CMK (cell line): ENCODE measurements at regions not wholly inside any gene's neighbourhood (a gene's known extent, or its start where the extent isn't known, plus 50 kb on each side); places are given as distances from the start of the nearest gene placed in this dataset.
"Not testable (repeated sequence)": the region's sequence is repeated elsewhere in the genome, so short reads cannot be mapped to it uniquely, and the experiment has no call there.

Source experiments
- DNase-seq: peaks from one replicate; pipeline ENCODE4 v3.0.0-alpha.2; 2010; ENCODE audit warnings: low read depth

DNA sequence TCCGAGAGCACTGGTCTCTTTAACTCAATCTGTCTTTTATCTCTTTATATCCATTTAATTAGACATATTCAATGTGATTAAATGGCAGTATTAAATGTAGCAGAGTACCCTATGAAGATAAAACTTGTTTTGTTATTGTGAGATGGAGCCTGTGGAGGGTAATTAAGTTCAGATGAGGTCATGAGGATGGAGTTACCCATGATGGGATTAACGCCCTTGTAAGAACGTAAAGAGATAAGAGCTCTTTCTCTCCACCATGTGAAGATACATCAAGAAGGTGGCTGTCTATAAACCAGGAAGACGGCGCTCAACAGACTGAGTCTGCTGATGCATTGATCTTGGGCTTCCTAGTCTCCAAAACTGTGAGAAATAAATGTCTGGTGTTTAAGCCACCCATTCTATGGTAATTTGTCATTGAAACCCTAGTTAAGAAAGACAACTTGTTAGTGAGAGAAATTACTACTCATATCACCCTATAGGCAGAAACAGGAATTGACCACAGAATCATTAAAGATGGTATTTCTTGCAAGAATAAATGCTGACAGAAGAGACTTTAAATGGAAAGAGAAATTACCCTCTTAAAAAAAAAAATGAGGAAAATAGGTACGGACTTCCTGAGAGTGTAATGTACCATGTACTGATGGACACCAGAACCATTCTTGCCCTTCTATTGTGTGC is 738.7 kb upstream of the CHAC2 start:
- DNase-seq: no peak

- DNase-seq: no peak
Observed at GRCh38 chr2:53028225-53028624, 739.4 kb upstream of the CHAC2 start.

- DNase-seq: not testable (repeated sequence)
Observed at GRCh38 chr2:53022248-53022647, 745.4 kb upstream of the CHAC2 start.

GRCh38 chr2:53021828-53022227 is 745.8 kb upstream of the CHAC2 start:
- no peak for DNase-seq

GRCh38 chr2:53021292-53021691 is 746.3 kb upstream of the CHAC2 start:
- DNase-seq: no peak

GRCh38 chr2:53018825-53019425 is 748.7 kb upstream of the CHAC2 start:
- no peak for DNase-seq

DNA sequence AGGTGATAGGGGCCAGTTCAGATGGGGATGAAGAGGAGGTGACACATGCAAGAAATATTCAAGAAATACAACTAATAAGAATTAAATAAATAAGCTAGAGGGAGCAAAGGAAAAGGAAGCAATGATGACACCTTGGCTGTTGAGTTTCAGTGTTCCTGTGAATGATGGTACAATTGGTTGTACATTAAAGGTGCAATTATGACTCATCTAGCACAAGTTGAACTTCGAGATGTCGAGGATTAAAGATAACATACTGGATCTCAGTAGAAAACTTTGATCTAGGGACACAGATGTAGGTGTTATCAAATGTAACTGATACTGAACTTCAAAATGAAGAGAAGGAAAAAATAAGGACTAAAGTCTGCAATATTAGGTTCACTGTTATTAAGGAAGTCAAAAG is 760.6 kb upstream of the CHAC2 start:
- DNase-seq: no peak

DNA sequence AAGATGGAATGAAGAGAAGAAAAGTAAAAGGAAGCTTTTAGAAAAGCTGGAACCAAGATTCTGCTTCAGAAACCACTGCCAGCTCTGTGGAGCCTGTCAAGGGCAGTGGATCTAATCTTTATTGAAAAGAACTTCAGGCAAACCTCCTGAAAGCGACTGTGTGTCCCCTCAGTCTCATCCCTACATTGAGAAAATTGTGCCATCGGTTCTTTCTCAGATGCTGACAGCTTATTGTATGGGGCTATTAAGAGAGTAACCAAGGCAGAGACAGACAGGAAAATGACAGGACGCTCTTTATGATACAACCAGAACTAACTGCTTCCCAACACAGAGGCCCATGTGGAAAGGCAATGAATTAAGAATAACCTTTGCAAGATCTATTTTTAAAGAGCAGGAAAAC is 763.2 kb upstream of the CHAC2 start:
- DNase-seq: no peak

DNA sequence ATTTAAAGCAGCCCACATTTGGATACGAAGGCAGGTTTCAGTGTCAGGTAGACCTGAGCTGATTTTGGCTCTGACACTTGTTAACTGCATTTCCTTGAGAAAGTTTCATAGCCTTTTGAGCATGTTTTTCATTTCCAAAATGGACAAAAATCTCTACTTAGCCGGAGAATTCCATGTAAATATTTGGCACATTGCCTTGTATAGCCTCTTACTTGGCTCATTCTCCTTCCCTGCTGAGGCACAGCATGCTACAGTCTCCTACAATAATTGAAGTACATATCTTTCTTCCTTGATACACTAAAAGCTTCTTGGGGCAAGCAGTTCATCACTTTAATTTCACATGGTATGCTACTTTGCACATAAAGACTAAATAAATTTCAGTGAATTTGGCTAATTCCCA is 772.2 kb upstream of the CHAC2 start:
- DNase-seq: no peak

DNA sequence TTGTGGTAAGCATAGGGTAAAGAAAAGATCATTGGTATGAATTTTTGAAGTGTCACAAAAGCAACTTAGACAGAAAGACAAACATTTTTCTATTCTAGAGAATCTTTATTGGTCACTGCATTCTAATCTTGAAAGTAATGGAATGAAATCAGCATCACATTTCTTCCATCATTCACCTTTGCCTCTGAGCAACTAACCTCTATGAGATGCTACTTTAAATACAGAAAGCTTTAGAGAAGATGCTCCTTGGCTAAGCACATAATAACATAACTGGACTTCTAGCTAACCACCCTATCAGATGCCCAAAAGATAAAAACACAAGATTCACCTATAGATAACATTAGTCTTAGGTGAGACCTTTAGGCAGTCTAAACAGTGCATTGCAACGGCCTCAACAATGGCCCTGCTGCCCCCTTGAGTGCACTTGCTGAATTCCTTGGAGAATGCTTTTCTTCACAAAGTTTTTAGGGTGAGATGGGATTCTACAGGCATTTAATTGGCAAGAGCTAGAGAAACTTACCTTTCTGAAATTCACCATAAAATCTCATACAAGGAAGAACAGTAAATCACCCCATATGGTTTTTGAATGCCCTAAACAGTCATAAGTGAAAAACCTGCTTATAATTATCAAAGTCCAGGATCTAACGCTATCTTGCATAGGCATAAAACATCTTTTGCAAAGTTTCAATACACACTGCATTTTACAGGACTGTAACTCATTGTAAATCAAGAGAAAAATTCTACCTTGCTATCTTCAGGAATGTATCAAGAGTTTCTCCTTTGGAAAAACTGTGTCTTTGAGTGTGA is 791.3 kb upstream of the CHAC2 start:
- no peak for DNase-seq

- DNase-seq: no peak
Observed at GRCh38 chr2:52974127-52974526, 793.5 kb upstream of the CHAC2 start.

DNA sequence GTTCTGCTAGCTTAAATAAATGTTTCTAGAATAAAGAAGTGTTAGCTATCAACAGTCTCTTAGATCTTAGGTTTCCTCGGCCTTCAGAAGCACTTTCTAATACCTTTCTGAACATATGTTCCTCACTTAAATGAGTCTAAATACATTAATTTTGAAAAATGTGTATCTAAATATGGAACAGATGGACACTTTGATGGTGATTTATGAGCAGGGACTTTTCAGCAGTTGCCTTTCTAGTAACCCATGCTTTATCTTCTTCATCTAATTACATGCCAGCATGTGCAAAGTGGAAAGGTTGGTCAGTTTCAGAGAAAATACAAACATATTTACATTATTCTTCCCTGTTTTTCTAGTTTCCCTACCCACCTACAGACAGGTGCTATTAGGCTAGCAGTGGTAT is 797.0 kb upstream of the CHAC2 start:
- no peak for DNase-seq

DNA sequence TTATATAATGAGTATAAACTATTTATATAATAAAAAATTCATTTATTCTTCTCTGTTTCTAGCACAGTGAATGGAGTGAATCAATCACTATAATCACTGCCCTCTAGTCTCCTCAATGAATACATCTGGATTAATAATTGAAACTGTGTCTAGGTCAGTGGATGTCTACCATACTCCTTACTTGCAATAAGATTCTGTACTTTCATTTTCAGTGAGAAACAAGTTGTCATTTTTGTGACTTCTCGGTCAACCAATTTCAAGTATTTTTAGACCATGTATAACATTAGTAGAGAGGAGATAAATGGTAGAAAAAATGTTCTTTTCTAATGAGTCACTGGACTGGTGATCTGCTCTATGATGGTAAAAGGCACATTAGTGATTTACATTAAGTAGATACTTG is 799.6 kb upstream of the CHAC2 start:
- DNase-seq: no peak

DNA sequence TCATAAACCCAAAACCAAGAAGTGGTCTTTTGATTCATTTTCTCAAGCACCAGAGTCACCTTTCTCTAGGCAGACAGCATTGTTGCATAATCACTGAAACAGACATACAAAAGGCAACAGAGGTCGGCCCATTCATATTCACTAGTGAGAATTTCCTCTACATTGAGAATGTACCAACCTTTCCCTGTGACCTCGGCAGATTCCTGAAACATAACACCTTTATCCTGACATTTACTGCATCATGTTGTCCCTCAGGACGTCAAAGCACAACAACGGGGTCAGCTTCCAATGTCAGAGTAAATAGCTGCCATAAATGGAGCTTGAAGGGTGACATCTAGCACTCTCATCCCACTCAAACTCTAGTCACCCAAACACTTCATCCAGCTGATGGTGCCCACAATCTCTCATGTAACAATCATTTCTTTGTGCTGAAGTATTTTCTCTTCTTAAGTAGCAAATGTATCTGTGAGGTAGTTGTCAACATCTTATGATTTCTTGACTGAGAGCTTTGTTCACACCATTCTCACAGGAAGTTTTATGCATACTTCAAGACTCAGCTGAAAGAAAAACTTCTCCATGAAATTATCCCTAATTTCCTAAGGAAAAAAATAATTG is 802.6 kb upstream of the CHAC2 start:
- no peak for DNase-seq

GRCh38 chr2:52961403-52961802 is 806.2 kb upstream of the CHAC2 start:
- DNase-seq: no peak

DNA sequence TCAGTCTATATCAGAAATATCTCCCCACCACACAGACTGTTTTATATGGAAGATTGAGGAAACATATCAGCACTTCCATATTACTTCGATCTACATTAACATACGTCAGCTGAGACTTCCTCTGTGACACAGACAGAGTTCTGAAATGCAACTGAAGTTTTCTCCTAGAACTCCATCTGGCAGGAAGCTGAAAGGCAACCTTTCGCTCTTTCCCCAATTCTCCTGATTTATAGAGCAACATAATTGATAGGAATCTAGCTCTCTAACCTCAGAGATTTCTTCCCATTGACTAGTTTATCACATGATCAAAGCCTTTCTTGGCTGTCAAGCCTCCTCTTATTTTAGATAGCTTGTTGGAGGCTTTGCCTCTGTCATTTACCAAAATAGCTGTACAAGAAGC is 806.7 kb upstream of the CHAC2 start:
- no peak for DNase-seq

GRCh38 chr2:52959801-52960200 is 807.8 kb upstream of the CHAC2 start:
- no peak for DNase-seq

DNA sequence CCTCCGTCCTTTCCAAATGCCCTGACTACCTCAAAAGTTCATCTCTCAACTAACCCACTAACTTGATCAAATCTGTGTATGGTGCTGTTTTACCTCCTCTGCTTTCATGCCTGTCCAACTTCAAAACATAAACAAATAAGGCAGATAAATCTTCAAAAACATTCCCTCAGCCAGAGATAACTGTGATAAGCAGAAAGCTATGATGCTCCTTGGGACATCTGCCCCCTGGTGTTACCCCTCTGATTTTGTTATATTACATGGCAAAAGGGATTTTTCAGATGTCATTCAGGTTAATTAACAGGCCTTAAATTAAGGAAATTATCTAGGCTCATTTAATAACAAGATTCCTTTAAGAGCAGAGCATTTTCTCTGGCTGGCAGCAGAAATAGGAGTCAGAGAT is 810.8 kb upstream of the CHAC2 start:
- DNase-seq: no peak

DNA sequence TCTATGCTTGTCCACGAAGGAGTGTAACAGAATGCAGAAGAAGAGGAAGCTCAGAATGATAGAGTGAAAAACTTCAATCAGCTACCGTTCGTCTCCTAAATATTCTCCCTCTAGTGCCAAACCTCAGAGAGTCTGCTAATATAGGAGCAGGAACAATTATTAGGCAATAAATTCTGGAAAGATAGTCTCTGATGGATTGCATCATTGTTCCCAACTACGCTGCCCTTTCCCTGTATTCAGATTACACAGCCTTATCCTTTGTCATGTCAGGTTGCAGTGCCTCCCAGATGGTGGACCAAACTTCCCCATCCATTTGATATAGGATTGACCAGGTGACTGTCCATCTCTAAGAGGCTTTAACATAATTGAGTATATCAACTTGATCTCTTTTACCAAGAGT is 811.5 kb upstream of the CHAC2 start:
- no peak for DNase-seq

DNA sequence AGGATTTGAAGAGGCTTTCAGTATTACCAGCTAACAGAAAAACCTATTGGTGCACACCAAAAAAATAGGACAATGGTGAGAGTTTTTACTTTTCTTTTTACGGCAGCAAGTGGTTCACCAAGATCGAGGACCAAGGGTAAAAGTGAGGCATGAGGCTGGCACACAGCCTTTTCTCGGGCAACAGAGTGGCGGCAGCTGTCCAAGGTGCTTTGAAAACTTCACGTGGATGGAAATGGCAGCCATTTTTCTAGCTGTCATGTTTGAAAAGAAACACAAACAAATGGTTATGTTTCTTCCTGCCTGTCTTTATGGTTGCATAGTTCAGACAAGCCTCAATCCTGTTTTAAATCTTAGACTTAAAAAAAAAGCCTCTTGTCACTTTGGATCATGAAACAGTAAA is 812.5 kb upstream of the CHAC2 start:
- no peak for DNase-seq

GRCh38 chr2:52940101-52940500 is 827.5 kb upstream of the CHAC2 start:
- no peak for DNase-seq

- DNase-seq: no peak
Observed at GRCh38 chr2:52939250-52939649, 828.4 kb upstream of the CHAC2 start.

DNA sequence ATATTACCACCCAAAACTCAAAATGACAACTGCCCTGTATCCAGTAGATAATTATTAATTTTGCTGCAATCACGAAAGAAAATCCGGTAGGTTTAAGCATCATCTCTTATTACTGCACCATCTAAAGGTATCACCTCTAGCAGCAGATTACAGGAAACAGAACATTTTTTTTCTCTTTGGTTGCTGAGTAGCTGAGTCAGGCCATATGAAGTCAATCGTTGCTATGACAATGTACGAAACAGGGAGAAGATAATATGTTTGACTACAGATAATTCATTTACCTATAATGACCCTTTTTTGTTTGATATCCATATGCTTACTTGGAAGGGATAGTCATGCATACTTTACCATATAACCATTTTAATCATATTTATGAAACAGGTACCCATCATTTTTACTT is 831.6 kb upstream of the CHAC2 start:
- DNase-seq: no peak
